ENCODE measurements at regions not wholly inside any gene's neighbourhood (a gene's known extent, or its start where the extent isn't known, plus 50 kb on each side); places are given as distances from the start of the nearest gene placed in this dataset. TPM values are rescaled to one million over a fixed set of nuclear protein-coding genes. Genes with fewer than 3 reads are reported as not detected.
"Not testable (repeated sequence)": the region's sequence is repeated elsewhere in the genome, so short reads cannot be mapped to it uniquely, and the experiment has no call there.

- no peak for DNase-seq (ENCODE audit: low read depth)
- TF ChIP-seq, protein P1, sequence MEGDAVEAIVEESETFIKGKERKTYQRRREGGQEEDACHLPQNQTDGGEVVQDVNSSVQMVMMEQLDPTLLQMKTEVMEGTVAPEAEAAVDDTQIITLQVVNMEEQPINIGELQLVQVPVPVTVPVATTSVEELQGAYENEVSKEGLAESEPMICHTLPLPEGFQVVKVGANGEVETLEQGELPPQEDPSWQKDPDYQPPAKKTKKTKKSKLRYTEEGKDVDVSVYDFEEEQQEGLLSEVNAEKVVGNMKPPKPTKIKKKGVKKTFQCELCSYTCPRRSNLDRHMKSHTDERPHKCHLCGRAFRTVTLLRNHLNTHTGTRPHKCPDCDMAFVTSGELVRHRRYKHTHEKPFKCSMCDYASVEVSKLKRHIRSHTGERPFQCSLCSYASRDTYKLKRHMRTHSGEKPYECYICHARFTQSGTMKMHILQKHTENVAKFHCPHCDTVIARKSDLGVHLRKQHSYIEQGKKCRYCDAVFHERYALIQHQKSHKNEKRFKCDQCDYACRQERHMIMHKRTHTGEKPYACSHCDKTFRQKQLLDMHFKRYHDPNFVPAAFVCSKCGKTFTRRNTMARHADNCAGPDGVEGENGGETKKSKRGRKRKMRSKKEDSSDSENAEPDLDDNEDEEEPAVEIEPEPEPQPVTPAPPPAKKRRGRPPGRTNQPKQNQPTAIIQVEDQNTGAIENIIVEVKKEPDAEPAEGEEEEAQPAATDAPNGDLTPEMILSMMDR (IDR thresholded peaks at IDR 0.05; ENCODE audit: insufficient read depth, low read depth, low read length) = no peak
Observed at GRCh38 chr6:27541212-27541932, 68.5 kb upstream of the ZNF184 start.

GRCh38 chr6:27539551-27539950 lies 66.6 kb upstream of the ZNF184 start:
- H3K4me3 ChIP-seq (ENCODE audit: low read depth, low read length) = no peak overlapping the region
- TF ChIP-seq, protein P1 (IDR thresholded peaks at IDR 0.05; ENCODE audit: insufficient read depth, low read depth, low read length) = no peak
- DNase-seq (ENCODE audit: low read depth) = no peak

More at GRCh38 chr6:27541212-27541932, 68.5 kb upstream of the ZNF184 start:
- no peak overlapping the region for H3K4me3 ChIP-seq (ENCODE audit: low read depth, low read length)

DNA sequence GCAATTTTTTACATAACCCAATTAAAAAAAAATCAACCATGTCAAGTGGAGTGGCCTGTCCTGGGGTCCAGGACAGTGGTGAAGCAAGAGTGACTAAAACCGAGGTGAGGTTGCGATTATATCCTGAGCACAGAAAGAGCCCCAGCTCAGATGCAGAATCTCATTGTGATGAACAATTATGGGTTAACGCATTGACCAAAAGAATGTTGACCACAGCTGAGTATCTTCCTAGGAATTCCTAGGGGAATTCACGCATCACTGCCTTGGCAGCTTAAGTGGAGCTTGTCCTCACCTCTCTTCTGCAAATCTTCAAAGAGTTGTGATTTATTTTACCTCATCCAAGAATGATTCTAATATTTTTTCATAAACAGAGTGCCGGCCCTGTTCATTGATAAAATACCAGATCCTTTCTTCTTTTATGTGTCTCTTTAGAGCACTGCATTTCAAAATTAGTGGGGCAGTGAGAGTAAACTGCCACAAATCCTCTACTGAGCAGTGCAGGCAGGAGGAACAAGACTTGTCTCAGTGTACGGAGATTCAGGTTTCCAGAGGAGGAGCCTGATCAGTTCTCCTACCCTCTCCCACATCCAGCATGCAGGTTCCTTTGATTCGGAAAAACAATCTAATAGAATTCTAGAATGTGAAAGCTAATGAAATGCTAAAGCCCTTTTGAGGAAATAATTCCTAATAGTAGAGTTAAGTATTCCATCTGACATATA lies 60.1 kb upstream of the ZNF184 start:
- TF ChIP-seq, protein P1 (IDR thresholded peaks at IDR 0.05; ENCODE audit: insufficient read depth, low read depth, low read length) = no peak
- H3K4me3 ChIP-seq (ENCODE audit: low read depth, low read length) = no peak overlapping the region
- DNase-seq (ENCODE audit: low read depth) = no peak

- DNase-seq (ENCODE audit: low read depth) = no peak
- TF ChIP-seq, protein P1 (IDR thresholded peaks at IDR 0.05; ENCODE audit: insufficient read depth, low read depth, low read length) = no peak
- no peak overlapping the region for H3K4me3 ChIP-seq (ENCODE audit: low read depth, low read length)
Observed at GRCh38 chr6:27531772-27532459, 59.0 kb upstream of the ZNF184 start.

DNA sequence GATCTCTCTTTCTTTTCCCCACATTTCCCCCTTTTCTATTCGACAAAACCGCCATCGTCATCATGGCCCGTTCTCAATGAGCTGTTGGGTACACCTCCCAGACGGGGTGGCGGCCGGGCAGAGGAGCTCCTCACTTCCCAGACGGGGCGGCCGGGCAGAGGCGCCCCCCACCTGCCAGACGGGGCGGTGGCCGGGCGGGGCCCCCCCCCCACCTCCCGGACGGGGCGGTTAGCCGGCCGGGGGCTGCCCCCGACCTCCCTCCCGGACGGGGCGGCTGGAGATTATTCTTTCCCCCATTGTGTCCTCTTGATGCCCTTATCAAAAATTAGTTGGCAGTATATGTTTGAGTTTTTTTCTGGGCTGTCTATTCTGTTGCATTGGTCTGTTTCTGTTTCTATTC lies 56.9 kb upstream of the ZNF184 start:
- DNase-seq (ENCODE audit: low read depth); H3K4me3 ChIP-seq (ENCODE audit: low read depth, low read length): not testable (repeated sequence)

DNA sequence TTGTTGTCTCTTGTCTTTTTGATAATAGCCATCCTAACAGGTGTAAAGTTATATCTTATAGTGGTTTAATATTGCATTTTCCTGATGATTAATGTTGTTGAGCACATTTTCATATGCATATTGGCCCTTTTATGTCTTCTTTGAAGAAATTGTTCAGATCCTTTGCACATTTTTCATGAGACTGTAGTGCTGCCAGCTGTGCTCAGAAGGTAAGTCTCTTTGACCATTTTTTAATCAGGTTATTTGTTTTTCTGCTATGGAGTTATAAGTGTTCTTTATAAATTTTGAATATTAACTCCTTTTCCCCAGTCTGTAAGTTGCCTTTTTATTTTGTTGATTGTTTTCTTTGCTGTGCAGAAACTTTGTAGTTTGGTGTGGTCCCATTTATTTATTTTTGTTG lies 55.8 kb upstream of the ZNF184 start:
- TF ChIP-seq, protein P1 (IDR thresholded peaks at IDR 0.05; ENCODE audit: insufficient read depth, low read depth, low read length) = no peak
- H3K4me3 ChIP-seq (ENCODE audit: low read depth, low read length) = no peak overlapping the region
- no peak for DNase-seq (ENCODE audit: low read depth)

Small RNA genes in the stretch of these regions (small RNA-seq; reads per million reads assigned to genes)
- not detected for gene AL031229.1
- not detected for gene HIST1H4PS1
- gene RNU6-471P = not detected

Data from fibroblast of villous mesenchyme (primary cell).